ENCODE measurements at regions not wholly inside any gene's neighbourhood (a gene's known extent, or its start where the extent isn't known, plus 50 kb on each side); places are given as distances from the start of the nearest gene placed in this dataset.

- no peaks in the 10 kb centered on the region for H3K4me1 ChIP-seq (ENCODE audit: control insufficient read depth in 1 of 2, insufficient read depth in 2 of 2, low read depth in 1 of 2, low read length in 1 of 2)
- no peak overlapping the region for H3K27ac ChIP-seq (ENCODE audit: low read depth in 2 of 2, low read length in 1 of 2)
- H3F3A ChIP-seq (replicated peaks; ENCODE audit: insufficient read depth): no peaks in the 10 kb centered on the region
- H3K79me2 ChIP-seq (ENCODE audit: insufficient read depth): no peaks in the 10 kb centered on the region
- no peaks in the 10 kb centered on the region for H3K36me3 ChIP-seq (replicated peaks in 1 of 2; ENCODE audit: control insufficient read depth in 1 of 2, insufficient read depth in 2 of 2, low read length in 1 of 2)
- ChIA-PET CTCF (interaction anchor here (1.0 kb wide), 2 partner anchors 357 to 1225 kb away, joined by 4 to 5 read pairs; no protein-coding TSS in a partner anchor), POLR2A (no interaction called here)
- no peak for TF ChIP-seq EP300 (IDR thresholded peaks at IDR 0.05; ENCODE audit: borderline replicate concordance in 1 of 2, low read depth in 1 of 2, low read length in 1 of 2)
- TF ChIP-seq RXRA (IDR thresholded peaks at IDR 0.05; ENCODE audit: borderline replicate concordance, low read depth): no peak
- TF ChIP-seq CHD2 (IDR thresholded peaks at IDR 0.05; ENCODE audit: low read length, partially characterized antibody): no peak
- no peak for TF ChIP-seq TAF1 (IDR thresholded peaks at IDR 0.05; ENCODE audit: borderline replicate concordance, low read depth, low read length)
- TF ChIP-seq, protein P1, sequence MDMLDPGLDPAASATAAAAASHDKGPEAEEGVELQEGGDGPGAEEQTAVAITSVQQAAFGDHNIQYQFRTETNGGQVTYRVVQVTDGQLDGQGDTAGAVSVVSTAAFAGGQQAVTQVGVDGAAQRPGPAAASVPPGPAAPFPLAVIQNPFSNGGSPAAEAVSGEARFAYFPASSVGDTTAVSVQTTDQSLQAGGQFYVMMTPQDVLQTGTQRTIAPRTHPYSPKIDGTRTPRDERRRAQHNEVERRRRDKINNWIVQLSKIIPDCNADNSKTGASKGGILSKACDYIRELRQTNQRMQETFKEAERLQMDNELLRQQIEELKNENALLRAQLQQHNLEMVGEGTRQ (IDR thresholded peaks at IDR 0.05; ENCODE audit: borderline replicate concordance, low read depth, low read length): no peak
- no peak for TF ChIP-seq CTCF (IDR thresholded peaks at IDR 0.05)
- no peak for TF ChIP-seq YY1 (IDR thresholded peaks at IDR 0.05; ENCODE audit: low read depth)
- no peak for TF ChIP-seq EZH2phosphoT487 (IDR thresholded peaks at IDR 0.05; ENCODE audit: borderline replicate concordance, low read depth)
- H3K9me2 ChIP-seq: no peaks in the 10 kb centered on the region
- no peak overlapping the region for H3K9ac ChIP-seq
- no peak for DNase-seq
- H3K4me2 ChIP-seq: no peak overlapping the region
- 78% methylated on average over 1 of the region's 1 CpG for WGBS (ENCODE audit: low lambda C conversion rate)
- H3K4me3 ChIP-seq (ENCODE audit: low read depth in 2 of 2, low read length in 1 of 2): no peak overlapping the region
- no peaks in the 10 kb centered on the region for H3K9me3 ChIP-seq
- no peaks in the 10 kb centered on the region for H3K27me3 ChIP-seq (ENCODE audit: insufficient read depth)
- H4K20me1 ChIP-seq (ENCODE audit: insufficient read depth): no peaks in the 10 kb centered on the region
- no peak overlapping the region for H2AFZ ChIP-seq (ENCODE audit: low read depth)
Measured at GRCh38 chr1:221230605-221231004, 351.4 kb downstream of the HLX start.

GRCh38 chr1:221234791-221235190, 355.5 kb downstream of the HLX start:
- 57% methylated on average over 2 of the region's 2 CpGs for WGBS (ENCODE audit: low lambda C conversion rate)
- Histone ChIP-seq H3K9me2 (no peaks in the 10 kb centered on the region), H3K4me3 (ENCODE audit: low read depth in 2 of 2, low read length in 1 of 2) (no peak overlapping the region), H3K9me3 (no peaks in the 10 kb centered on the region), H3K9ac (no peak overlapping the region), H3F3A (replicated peaks; ENCODE audit: insufficient read depth) (no peaks in the 10 kb centered on the region), H2AFZ (ENCODE audit: low read depth) (no peak overlapping the region), H3K27me3 (ENCODE audit: insufficient read depth) (no peaks in the 10 kb centered on the region), H3K27ac (ENCODE audit: low read depth in 2 of 2, low read length in 1 of 2) (no peak overlapping the region), H4K20me1 (ENCODE audit: insufficient read depth) (no peaks in the 10 kb centered on the region), H3K4me1 (ENCODE audit: control insufficient read depth in 1 of 2, insufficient read depth in 2 of 2, low read depth in 1 of 2, low read length in 1 of 2) (no peaks in the 10 kb centered on the region), H3K4me2 (no peak overlapping the region), H3K79me2 (ENCODE audit: insufficient read depth) (no peaks in the 10 kb centered on the region), H3K36me3 (replicated peaks in 1 of 2; ENCODE audit: control insufficient read depth in 1 of 2, insufficient read depth in 2 of 2, low read length in 1 of 2) (no peaks in the 10 kb centered on the region)
- POLR2A ChIA-PET: no interaction called here
- DNase-seq: no peak
- CTCF ChIA-PET: interaction anchor here (1.3 kb wide), 1 partner anchor 29 kb away, joined by 3 read pairs; no protein-coding TSS in a partner anchor
- TF ChIP-seq, protein P2, sequence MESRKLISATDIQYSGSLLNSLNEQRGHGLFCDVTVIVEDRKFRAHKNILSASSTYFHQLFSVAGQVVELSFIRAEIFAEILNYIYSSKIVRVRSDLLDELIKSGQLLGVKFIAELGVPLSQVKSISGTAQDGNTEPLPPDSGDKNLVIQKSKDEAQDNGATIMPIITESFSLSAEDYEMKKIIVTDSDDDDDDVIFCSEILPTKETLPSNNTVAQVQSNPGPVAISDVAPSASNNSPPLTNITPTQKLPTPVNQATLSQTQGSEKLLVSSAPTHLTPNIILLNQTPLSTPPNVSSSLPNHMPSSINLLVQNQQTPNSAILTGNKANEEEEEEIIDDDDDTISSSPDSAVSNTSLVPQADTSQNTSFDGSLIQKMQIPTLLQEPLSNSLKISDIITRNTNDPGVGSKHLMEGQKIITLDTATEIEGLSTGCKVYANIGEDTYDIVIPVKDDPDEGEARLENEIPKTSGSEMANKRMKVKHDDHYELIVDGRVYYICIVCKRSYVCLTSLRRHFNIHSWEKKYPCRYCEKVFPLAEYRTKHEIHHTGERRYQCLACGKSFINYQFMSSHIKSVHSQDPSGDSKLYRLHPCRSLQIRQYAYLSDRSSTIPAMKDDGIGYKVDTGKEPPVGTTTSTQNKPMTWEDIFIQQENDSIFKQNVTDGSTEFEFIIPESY (IDR thresholded peaks at IDR 0.05; ENCODE audit: borderline replicate concordance, low read depth): no peak
- no peak for TF ChIP-seq TCF12 (IDR thresholded peaks at IDR 0.05)
- TF ChIP-seq RCOR1 (IDR thresholded peaks at IDR 0.05; ENCODE audit: low read length): no peak
- TF ChIP-seq SMC3 (IDR thresholded peaks at IDR 0.05; ENCODE audit: low read depth, low read length): no peak
- TF ChIP-seq FOSL2 (IDR thresholded peaks at IDR 0.05; ENCODE audit: borderline replicate concordance, low read depth): no peak; the same call in 1 of the 2 replicates
- TF ChIP-seq MAX (IDR thresholded peaks at IDR 0.05; ENCODE audit: low read depth): no peak
- no peak for TF ChIP-seq USF1 (IDR thresholded peaks at IDR 0.05; ENCODE audit: borderline replicate concordance, low read depth)
- TF ChIP-seq RAD21 (IDR thresholded peaks at IDR 0.05; ENCODE audit: low read length): no peak
- no peak for TF ChIP-seq ELF1 (IDR thresholded peaks at IDR 0.05)
- no peak for TF ChIP-seq NFIC (IDR thresholded peaks at IDR 0.05; ENCODE audit: borderline replicate concordance)
- no peak for TF ChIP-seq MEF2A (IDR thresholded peaks at IDR 0.05; ENCODE audit: borderline replicate concordance, low read depth)
- no peak for TF ChIP-seq CHD2 (IDR thresholded peaks at IDR 0.05; ENCODE audit: low read length, partially characterized antibody)
- TF ChIP-seq, protein P1 (IDR thresholded peaks at IDR 0.05; ENCODE audit: borderline replicate concordance, low read depth, low read length): no peak
- TF ChIP-seq TEAD4 (IDR thresholded peaks at IDR 0.05; ENCODE audit: borderline replicate concordance, insufficient read depth): no peak
- no peak for TF ChIP-seq YY1 (IDR thresholded peaks at IDR 0.05; ENCODE audit: low read depth)
- no peak for TF ChIP-seq EZH2phosphoT487 (IDR thresholded peaks at IDR 0.05; ENCODE audit: borderline replicate concordance, low read depth)
- no peak for TF ChIP-seq GATA2 (CRISPR knock-in tag; IDR thresholded peaks at IDR 0.05)
- TF ChIP-seq TAF1 (IDR thresholded peaks at IDR 0.05; ENCODE audit: borderline replicate concordance, low read depth, low read length): no peak
